Panc1 (cell line): ENCODE measurements at regions not wholly inside any gene's neighbourhood (a gene's known extent, or its start where the extent isn't known, plus 50 kb on each side); places are given as distances from the start of the nearest gene placed in this dataset.

Source experiments
- ATAC-seq: fragments of 200-7000 bp; cut with Tn5 transposase; 2 replicates; pipeline ENCODE4 v1.9.1; 2020; ENCODE audit warnings: mild to moderate bottlenecking, moderate library complexity
- BruUV-seq: library from RNA; stranded (reverse); fragments of 400-500 nt; replicated peaks from 2 replicates; lab custom pipeline; 2021; lab: Mats Ljungman, UMichigan
- CTCF ChIA-PET: fragments of 300-600 bp; sonication (Branson Sonifier 250); formaldehyde crosslinking; loops from one replicate; lab custom pipeline; 2022; ENCODE audit warnings: antibody characterized with exemption; lab: Charles Lee
- POLR2A ChIA-PET: fragments of 300-600 bp; sonication (Branson Sonifier 250); formaldehyde crosslinking; loops from one replicate; lab custom pipeline; 2022; ENCODE audit warnings: antibody characterized with exemption; lab: Charles Lee
- DNase-seq: peaks from one replicate; pipeline ENCODE4 v3.0.0-alpha.2; 2010; ENCODE audit warnings: low read depth, low spot score
- H3K27ac ChIP-seq: 2 replicates; pipeline ENCODE4 v1.5.1; 2011; ENCODE audit warnings: mild to moderate bottlenecking, low read length, inconsistent platforms
- H3K27me3 ChIP-seq: fragments of 200-500 bp; sonication (Bioruptor generic); 2 replicates; pipeline ENCODE4 v1.6.0; 2014; ENCODE audit warnings: low read length, inconsistent platforms; ENCODE audit not compliant: control insufficient read depth, insufficient read depth
- H3K36me3 ChIP-seq: fragments of 200-500 bp; sonication (Bioruptor generic); 2 replicates; pipeline ENCODE4 v1.5.1; 2014; ENCODE audit warnings: inconsistent platforms, mild to moderate bottlenecking, low read length, moderate library complexity; ENCODE audit not compliant: control insufficient read depth, insufficient read depth
- H3K4me1 ChIP-seq: 2 replicates; pipeline ENCODE4 v1.5.1; 2011; ENCODE audit warnings: inconsistent platforms, mild to moderate bottlenecking, low read length, moderate library complexity; ENCODE audit not compliant: control insufficient read depth, insufficient read depth
- H3K4me3 ChIP-seq, 2 experiments: 2 replicates each; pipeline ENCODE4 v1.5.1; 2011 to 2012; ENCODE audit warnings: low read depth in 2 of 2, low read length in 2 of 2, mild to moderate bottlenecking in 2 of 2, inconsistent platforms in 1 of 2, moderate library complexity in 1 of 2
- H3K9me3 ChIP-seq: fragments of 200-500 bp; sonication (Bioruptor generic); 2 replicates; pipeline ENCODE4 v1.5.1; 2014; ENCODE audit warnings: low read depth, mild to moderate bottlenecking, inconsistent platforms, low read length, moderate library complexity; ENCODE audit not compliant: control insufficient read depth, insufficient read depth
- CTCF ChIP-seq: fragments of 450-650 bp; IDR thresholded peaks from 2 replicates; pipeline ENCODE4 v1.5.1; 2017; ENCODE audit warnings: mild to moderate bottlenecking
- POLR2AphosphoS5 ChIP-seq: IDR thresholded peaks from 2 replicates; pipeline ENCODE4 v1.6.1; 2012; ENCODE audit warnings: mild to moderate bottlenecking, low read depth, low read length, moderate library complexity
- SIN3A ChIP-seq: IDR thresholded peaks from 2 replicates; pipeline ENCODE4 v1.6.1; 2012; ENCODE audit warnings: low read depth, mild to moderate bottlenecking, low read length, moderate library complexity, borderline replicate concordance; ENCODE audit not compliant: insufficient read depth
- TCF7L2 ChIP-seq: IDR thresholded peaks from 2 replicates; pipeline ENCODE4 v1.6.1; 2011; ENCODE audit warnings: mild to moderate bottlenecking, low read depth, low read length, inconsistent platforms
- in situ Hi-C: cut with HindIII; loops from 2 replicates; pipeline ENCODE4 v1.10.0; 2016; ENCODE audit warnings: low sequenced_read_pairs, low pct_unique_long_range_greater_than_20kb
- intact Hi-C: fragments of 100-400 bp; cut with micrococcal nuclease; formaldehyde crosslinking; loops from one replicate; pipeline ENCODE4 v1.10.0; 2022; ENCODE audit not compliant: unreplicated experiment
- TF ChIP-seq, protein P1 (sequence below), 2 experiments: IDR thresholded peaks; 2 replicates each; pipeline ENCODE4 v1.6.1; 2011 to 2012; ENCODE audit warnings: low read depth in 2 of 2, control low read depth in 1 of 2, low read length in 1 of 2, mild to moderate bottlenecking in 1 of 2, moderate library complexity in 1 of 2; ENCODE audit not compliant: insufficient read depth in 1 of 2

DNA sequence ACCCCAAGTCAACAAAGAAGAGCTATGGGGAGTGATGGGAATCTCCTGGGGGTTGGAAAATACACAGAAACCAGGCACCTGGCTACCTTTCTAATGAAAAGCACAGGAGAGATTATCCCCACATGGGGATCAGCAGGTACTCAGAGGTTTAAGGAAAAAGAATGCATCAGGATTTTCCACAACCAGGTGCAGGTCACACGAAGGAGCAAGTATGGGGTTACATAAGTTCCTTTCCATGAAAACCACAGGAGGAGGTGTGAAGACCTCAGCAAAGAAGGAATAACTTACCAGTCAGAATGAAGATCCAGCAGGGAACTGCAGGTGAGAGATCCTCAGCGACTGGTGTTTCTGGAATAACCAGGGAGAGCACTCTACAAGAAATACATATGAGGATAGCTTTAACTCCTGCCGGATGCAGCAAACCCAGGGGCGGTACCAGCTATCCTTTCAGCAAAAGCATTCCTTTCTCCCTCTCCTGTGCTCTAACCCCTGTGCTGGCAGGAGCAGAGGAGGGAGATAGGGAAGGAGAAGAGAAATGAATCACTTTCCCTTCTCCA lies 116.7 kb upstream of the TMEM106B start:
- H3K27me3 ChIP-seq, result no peaks in the 10 kb centered on the region
- intact Hi-C loops (no loop called here), in situ Hi-C loops (no loop called here)
- H3K4me1 ChIP-seq, result peaks cover 7% of the 10 kb centered on the region; the same call in 1 of the 2 replicates
- H3K27ac ChIP-seq, result peak overlapping the region; percentile 63
- no peaks in the 10 kb centered on the region for H3K36me3 ChIP-seq
- H3K4me3 ChIP-seq, result no peak overlapping the region
- ChIA-PET CTCF (no interaction called here), POLR2A (interaction anchor here (1.2 kb wide), 1 partner anchor 9 kb away, joined by 3 read pairs; no protein-coding TSS in a partner anchor)
- TF ChIP-seq SIN3A, result no peak
- TF ChIP-seq POLR2AphosphoS5, result no peak
- TF ChIP-seq, protein P1, sequence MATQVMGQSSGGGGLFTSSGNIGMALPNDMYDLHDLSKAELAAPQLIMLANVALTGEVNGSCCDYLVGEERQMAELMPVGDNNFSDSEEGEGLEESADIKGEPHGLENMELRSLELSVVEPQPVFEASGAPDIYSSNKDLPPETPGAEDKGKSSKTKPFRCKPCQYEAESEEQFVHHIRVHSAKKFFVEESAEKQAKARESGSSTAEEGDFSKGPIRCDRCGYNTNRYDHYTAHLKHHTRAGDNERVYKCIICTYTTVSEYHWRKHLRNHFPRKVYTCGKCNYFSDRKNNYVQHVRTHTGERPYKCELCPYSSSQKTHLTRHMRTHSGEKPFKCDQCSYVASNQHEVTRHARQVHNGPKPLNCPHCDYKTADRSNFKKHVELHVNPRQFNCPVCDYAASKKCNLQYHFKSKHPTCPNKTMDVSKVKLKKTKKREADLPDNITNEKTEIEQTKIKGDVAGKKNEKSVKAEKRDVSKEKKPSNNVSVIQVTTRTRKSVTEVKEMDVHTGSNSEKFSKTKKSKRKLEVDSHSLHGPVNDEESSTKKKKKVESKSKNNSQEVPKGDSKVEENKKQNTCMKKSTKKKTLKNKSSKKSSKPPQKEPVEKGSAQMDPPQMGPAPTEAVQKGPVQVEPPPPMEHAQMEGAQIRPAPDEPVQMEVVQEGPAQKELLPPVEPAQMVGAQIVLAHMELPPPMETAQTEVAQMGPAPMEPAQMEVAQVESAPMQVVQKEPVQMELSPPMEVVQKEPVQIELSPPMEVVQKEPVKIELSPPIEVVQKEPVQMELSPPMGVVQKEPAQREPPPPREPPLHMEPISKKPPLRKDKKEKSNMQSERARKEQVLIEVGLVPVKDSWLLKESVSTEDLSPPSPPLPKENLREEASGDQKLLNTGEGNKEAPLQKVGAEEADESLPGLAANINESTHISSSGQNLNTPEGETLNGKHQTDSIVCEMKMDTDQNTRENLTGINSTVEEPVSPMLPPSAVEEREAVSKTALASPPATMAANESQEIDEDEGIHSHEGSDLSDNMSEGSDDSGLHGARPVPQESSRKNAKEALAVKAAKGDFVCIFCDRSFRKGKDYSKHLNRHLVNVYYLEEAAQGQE (IDR thresholded peaks at IDR 0.05; ENCODE audit: insufficient read depth in 1 of 2, low read depth in 2 of 2, low read length in 1 of 2), result no peak
- no peak for TF ChIP-seq TCF7L2
- TF ChIP-seq CTCF, result no peak
- ATAC-seq (peak; percentile 47; the same call in 1 of the 2 replicates), DNase-seq (no peak)
- no peaks in the 10 kb centered on the region for H3K9me3 ChIP-seq
- BruUV-seq, result no TSS peak

GRCh38 chr7:12102126-12102525 lies 109.0 kb upstream of the TMEM106B start:
- Histone ChIP-seq H3K27ac (peak overlapping the region; percentile 3; the same call in 1 of the 2 replicates), H3K36me3 (no peaks in the 10 kb centered on the region), H3K9me3 (0 out of 2 replicates have a peak, but pooled peaks cover 4% of the 10 kb centered on the region), H3K4me3 (no peak overlapping the region), H3K27me3 (no peaks in the 10 kb centered on the region), H3K4me1 (peaks cover 17% of the 10 kb centered on the region)
- ChIA-PET POLR2A (no interaction called here), CTCF (no interaction called here)
- ATAC-seq (no peak), DNase-seq (no peak)
- no TSS peak for BruUV-seq
- no peak for TF ChIP-seq CTCF
- TF ChIP-seq, protein P1 (IDR thresholded peaks at IDR 0.05; ENCODE audit: insufficient read depth in 1 of 2, low read depth in 2 of 2, low read length in 1 of 2), result no peak
- no peak for TF ChIP-seq POLR2AphosphoS5
- TF ChIP-seq TCF7L2, result no peak
- no peak for TF ChIP-seq SIN3A
- in situ Hi-C loops, result no loop called here
- intact Hi-C loops, result no loop called here
